SK-N-SH treated with all-trans-retinoic acid at 6 μM for 48 hours (cell line): ENCODE measurements at regions not wholly inside any gene's neighbourhood (a gene's known extent, or its start where the extent isn't known, plus 50 kb on each side); places are given as distances from the start of the nearest gene placed in this dataset.

Source experiments
- ATAC-seq: fragments of 200-7000 bp; cut with Tn5 transposase; 3 replicates; pipeline ENCODE4 v1.9.1; 2020; ENCODE audit warnings: mild to moderate bottlenecking, moderate library complexity
- ARNTL ChIP-seq: fragments of 450-650 bp; formaldehyde crosslinking; IDR thresholded peaks from 2 replicates; pipeline ENCODE4 v1.5.0; 2020; ENCODE audit warnings: low read depth, mild to moderate bottlenecking, moderate library complexity, borderline replicate concordance
- BACH2 ChIP-seq: fragments of 250-450 bp; sonication (Bioruptor Pico); IDR thresholded peaks from 2 replicates; pipeline ENCODE4 v1.9.0; 2021; ENCODE audit warnings: mild to moderate bottlenecking, borderline replicate concordance
- CSDC2 ChIP-seq: fragments of 250-450 bp; sonication (Bioruptor Pico); IDR thresholded peaks from 2 replicates; pipeline ENCODE4 v1.5.0; 2020; ENCODE audit warnings: mild to moderate bottlenecking, moderate library complexity
- ESRRG ChIP-seq: fragments of 250-450 bp; sonication (Bioruptor Pico); IDR thresholded peaks from 2 replicates; pipeline ENCODE4 v1.6.1; 2021; ENCODE audit warnings: mild to moderate bottlenecking
- GLIS3 ChIP-seq: fragments of 250-450 bp; sonication (Bioruptor Pico); IDR thresholded peaks from 2 replicates; pipeline ENCODE4 v1.5.0; 2020; ENCODE audit warnings: mild to moderate bottlenecking, moderate library complexity
- ISL1 ChIP-seq: fragments of 250-450 bp; sonication (Bioruptor Pico); IDR thresholded peaks from 2 replicates; pipeline ENCODE4 v2.1.2; 2022; ENCODE audit warnings: mild to moderate bottlenecking, moderate library complexity
- OSR1 ChIP-seq: fragments of 250-450 bp; sonication (Bioruptor Pico); IDR thresholded peaks from 2 replicates; pipeline ENCODE4 v1.8.0; 2022; ENCODE audit warnings: moderate library complexity, mild to moderate bottlenecking, inconsistent platforms
- RARB ChIP-seq: fragments of 250-450 bp; sonication (Bioruptor Pico); IDR thresholded peaks from 2 replicates; pipeline ENCODE4 v1.8.0; 2021; ENCODE audit warnings: mild to moderate bottlenecking, moderate library complexity
- SNAI2 ChIP-seq: fragments of 250-450 bp; sonication (Bioruptor Pico); IDR thresholded peaks from 2 replicates; pipeline ENCODE4 v1.5.0; 2020; ENCODE audit warnings: mild to moderate bottlenecking, moderate library complexity
- TCF4 ChIP-seq: fragments of 250-450 bp; sonication (Bioruptor Pico); IDR thresholded peaks from 2 replicates; pipeline ENCODE4 v1.8.0; 2021; ENCODE audit warnings: mild to moderate bottlenecking, moderate library complexity, borderline replicate concordance
- TOX ChIP-seq: fragments of 250-450 bp; sonication (Bioruptor Pico); IDR thresholded peaks from 2 replicates; pipeline ENCODE4 v1.8.0; 2021; ENCODE audit warnings: mild to moderate bottlenecking, moderate library complexity, borderline replicate concordance
- ZC3H10 ChIP-seq: fragments of 250-450 bp; sonication (Bioruptor Pico); IDR thresholded peaks from 2 replicates; pipeline ENCODE4 v1.5.1; 2021; ENCODE audit warnings: mild to moderate bottlenecking, moderate library complexity
- ZFP3 ChIP-seq: fragments of 250-450 bp; sonication (Bioruptor Pico); IDR thresholded peaks from 2 replicates; pipeline ENCODE4 v1.5.0; 2020; ENCODE audit warnings: mild to moderate bottlenecking, moderate library complexity
- ZNF565 ChIP-seq: fragments of 450-650 bp; formaldehyde crosslinking; conservative IDR thresholded peaks from 2 replicates; pipeline ENCODE4 v1.5.0; 2020; ENCODE audit warnings: low read depth, mild to moderate bottlenecking, moderate library complexity
- ZNF8 ChIP-seq: fragments of 450-650 bp; formaldehyde crosslinking; IDR thresholded peaks from 2 replicates; pipeline ENCODE4 v1.5.0; 2020; ENCODE audit warnings: mild to moderate bottlenecking, moderate library complexity
- TF ChIP-seq, protein P1 (sequence below): fragments of 250-450 bp; sonication (Bioruptor Pico); IDR thresholded peaks from 2 replicates; pipeline ENCODE4 v1.5.1; 2021; ENCODE audit warnings: mild to moderate bottlenecking, moderate library complexity
- TF ChIP-seq, protein P2 (sequence below): fragments of 250-450 bp; sonication (Bioruptor Pico); IDR thresholded peaks from 2 replicates; pipeline ENCODE4 v1.8.0; 2020; ENCODE audit warnings: mild to moderate bottlenecking, moderate library complexity, borderline replicate concordance
- TF ChIP-seq, protein P3 (sequence below): fragments of 250-450 bp; sonication (Bioruptor Pico); IDR thresholded peaks from 2 replicates; pipeline ENCODE4 v1.5.1; 2020; ENCODE audit warnings: low read depth, mild to moderate bottlenecking, moderate library complexity
- TF ChIP-seq, protein P4 (sequence below): fragments of 250-450 bp; sonication (Bioruptor Pico); IDR thresholded peaks from 2 replicates; pipeline ENCODE4 v1.5.0; 2020; ENCODE audit warnings: mild to moderate bottlenecking, moderate library complexity

DNA sequence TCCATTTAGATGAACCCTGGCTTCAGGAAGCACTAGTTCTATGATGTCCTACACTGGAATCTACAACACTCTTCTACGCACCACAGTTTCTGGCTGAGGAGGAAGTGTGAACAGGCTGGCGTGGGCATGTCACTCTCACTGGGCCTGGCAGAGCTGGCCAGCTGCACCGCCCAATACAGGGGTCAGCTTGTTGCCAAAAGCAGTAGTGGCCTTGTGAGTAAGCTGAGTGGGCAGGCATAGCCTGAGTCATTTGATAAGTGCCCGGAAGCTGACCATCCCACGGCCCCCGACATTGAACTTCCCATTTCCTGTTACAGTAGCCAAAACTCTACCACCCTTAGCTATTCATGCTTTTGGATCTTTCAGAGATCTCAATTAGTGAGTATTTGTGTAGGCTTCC lies 240.9 kb upstream of the SERP2 start:
- peak; percentile 57 for ATAC-seq
- no peak for TF ChIP-seq ZC3H10 (CRISPR knock-in tag)
- TF ChIP-seq ARNTL (CRISPR knock-in tag), result no peak
- TF ChIP-seq, protein P1, sequence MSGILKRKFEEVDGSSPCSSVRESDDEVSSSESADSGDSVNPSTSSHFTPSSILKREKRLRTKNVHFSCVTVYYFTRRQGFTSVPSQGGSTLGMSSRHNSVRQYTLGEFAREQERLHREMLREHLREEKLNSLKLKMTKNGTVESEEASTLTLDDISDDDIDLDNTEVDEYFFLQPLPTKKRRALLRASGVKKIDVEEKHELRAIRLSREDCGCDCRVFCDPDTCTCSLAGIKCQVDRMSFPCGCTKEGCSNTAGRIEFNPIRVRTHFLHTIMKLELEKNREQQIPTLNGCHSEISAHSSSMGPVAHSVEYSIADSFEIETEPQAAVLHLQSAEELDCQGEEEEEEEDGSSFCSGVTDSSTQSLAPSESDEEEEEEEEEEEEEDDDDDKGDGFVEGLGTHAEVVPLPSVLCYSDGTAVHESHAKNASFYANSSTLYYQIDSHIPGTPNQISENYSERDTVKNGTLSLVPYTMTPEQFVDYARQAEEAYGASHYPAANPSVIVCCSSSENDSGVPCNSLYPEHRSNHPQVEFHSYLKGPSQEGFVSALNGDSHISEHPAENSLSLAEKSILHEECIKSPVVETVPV, result no peak
- TF ChIP-seq ZFP3, result no peak

DNA sequence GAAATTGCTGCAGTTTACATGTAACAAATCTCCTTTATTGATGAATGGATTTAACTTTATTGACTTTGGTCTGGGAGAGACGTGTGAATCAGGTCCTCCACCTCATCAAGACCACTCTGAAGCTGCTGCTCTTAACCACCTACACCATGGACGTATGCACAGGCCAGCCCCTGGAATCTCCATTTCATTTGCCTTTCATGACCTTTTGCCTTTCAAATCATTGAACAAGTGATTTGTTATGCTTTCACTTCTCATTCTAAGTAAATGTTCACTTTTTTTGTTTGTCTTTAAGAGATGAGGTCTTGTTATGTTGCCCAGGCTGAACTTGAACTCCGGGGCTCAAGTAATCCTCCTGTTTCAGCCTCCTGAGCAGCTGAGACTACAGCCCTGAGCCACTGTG lies 240.0 kb upstream of the SERP2 start:
- TF ChIP-seq ZC3H10 (CRISPR knock-in tag), result no peak
- ATAC-seq, result no peak

DNA sequence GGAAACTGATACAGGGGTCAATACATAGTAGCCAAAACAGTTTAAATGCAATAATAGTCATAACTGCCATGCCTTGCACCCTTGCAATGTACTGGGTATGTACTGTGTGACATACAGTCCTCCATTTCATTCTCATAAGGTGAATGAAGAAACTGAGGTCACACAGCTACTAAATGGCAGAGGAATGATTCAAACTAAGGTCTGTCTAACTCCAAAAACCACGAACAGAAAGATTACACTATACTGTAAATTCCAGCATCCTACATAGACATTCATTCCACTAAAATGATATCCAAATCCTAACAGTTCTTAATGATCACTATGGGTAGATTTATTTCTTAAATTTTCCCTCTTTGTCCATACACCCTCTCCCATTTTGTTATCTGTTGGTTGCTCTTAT lies 238.1 kb upstream of the SERP2 start:
- TF ChIP-seq GLIS3 (CRISPR knock-in tag), result no peak
- TF ChIP-seq, protein P2, sequence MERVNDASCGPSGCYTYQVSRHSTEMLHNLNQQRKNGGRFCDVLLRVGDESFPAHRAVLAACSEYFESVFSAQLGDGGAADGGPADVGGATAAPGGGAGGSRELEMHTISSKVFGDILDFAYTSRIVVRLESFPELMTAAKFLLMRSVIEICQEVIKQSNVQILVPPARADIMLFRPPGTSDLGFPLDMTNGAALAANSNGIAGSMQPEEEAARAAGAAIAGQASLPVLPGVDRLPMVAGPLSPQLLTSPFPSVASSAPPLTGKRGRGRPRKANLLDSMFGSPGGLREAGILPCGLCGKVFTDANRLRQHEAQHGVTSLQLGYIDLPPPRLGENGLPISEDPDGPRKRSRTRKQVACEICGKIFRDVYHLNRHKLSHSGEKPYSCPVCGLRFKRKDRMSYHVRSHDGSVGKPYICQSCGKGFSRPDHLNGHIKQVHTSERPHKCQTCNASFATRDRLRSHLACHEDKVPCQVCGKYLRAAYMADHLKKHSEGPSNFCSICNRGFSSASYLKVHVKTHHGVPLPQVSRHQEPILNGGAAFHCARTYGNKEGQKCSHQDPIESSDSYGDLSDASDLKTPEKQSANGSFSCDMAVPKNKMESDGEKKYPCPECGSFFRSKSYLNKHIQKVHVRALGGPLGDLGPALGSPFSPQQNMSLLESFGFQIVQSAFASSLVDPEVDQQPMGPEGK (CRISPR knock-in tag), result no peak
- no peak for TF ChIP-seq RARB
- no peak for ATAC-seq

DNA sequence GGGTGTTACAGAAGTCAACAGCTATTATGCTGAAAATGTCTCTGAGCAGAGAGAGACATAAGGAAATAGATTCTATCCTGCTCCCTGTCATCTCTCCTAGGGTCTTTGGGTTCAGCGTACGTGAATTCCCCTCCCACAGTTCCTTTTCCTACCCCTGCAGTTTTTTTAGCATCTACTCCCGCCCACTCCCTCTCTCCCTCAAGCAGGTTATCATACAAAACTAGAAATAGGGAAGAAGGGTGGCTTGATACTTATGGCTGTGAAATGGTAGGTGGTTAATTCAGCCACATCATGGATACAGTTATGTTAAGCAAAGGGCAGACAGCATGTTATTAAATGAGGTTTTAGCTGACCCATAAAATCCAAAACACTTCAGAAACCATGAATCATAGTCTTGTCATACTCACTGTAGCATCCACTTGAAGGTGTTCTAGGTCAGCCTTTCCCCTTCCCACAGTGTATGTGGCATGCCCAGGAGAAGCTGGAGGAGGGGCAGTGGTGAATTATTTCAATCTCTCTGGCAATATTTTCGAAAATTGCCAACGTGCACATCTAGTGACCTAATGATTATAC lies 236.8 kb upstream of the SERP2 start:
- no peak for ATAC-seq
- no peak for TF ChIP-seq ZC3H10 (CRISPR knock-in tag)
- no peak for TF ChIP-seq ZNF565
- TF ChIP-seq TOX (CRISPR knock-in tag), result no peak
- no peak for TF ChIP-seq ARNTL (CRISPR knock-in tag)
- no peak for TF ChIP-seq CSDC2 (CRISPR knock-in tag)
- TF ChIP-seq GLIS3 (CRISPR knock-in tag), result no peak
- no peak for TF ChIP-seq ISL1 (CRISPR knock-in tag)
- TF ChIP-seq, protein P3, sequence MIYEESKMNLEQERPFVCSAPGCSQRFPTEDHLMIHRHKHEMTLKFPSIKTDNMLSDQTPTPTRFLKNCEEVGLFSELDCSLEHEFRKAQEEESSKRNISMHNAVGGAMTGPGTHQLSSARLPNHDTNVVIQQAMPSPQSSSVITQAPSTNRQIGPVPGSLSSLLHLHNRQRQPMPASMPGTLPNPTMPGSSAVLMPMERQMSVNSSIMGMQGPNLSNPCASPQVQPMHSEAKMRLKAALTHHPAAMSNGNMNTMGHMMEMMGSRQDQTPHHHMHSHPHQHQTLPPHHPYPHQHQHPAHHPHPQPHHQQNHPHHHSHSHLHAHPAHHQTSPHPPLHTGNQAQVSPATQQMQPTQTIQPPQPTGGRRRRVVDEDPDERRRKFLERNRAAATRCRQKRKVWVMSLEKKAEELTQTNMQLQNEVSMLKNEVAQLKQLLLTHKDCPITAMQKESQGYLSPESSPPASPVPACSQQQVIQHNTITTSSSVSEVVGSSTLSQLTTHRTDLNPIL, result no peak
- no peak for TF ChIP-seq ESRRG (CRISPR knock-in tag)
- TF ChIP-seq SNAI2 (CRISPR knock-in tag), result no peak
- TF ChIP-seq ZFP3, result no peak
- TF ChIP-seq OSR1 (CRISPR knock-in tag), result no peak
- TF ChIP-seq BACH2 (CRISPR knock-in tag), result no peak
- TF ChIP-seq, protein P1, result no peak
- no peak for TF ChIP-seq TCF4 (CRISPR knock-in tag)
- TF ChIP-seq, protein P4, sequence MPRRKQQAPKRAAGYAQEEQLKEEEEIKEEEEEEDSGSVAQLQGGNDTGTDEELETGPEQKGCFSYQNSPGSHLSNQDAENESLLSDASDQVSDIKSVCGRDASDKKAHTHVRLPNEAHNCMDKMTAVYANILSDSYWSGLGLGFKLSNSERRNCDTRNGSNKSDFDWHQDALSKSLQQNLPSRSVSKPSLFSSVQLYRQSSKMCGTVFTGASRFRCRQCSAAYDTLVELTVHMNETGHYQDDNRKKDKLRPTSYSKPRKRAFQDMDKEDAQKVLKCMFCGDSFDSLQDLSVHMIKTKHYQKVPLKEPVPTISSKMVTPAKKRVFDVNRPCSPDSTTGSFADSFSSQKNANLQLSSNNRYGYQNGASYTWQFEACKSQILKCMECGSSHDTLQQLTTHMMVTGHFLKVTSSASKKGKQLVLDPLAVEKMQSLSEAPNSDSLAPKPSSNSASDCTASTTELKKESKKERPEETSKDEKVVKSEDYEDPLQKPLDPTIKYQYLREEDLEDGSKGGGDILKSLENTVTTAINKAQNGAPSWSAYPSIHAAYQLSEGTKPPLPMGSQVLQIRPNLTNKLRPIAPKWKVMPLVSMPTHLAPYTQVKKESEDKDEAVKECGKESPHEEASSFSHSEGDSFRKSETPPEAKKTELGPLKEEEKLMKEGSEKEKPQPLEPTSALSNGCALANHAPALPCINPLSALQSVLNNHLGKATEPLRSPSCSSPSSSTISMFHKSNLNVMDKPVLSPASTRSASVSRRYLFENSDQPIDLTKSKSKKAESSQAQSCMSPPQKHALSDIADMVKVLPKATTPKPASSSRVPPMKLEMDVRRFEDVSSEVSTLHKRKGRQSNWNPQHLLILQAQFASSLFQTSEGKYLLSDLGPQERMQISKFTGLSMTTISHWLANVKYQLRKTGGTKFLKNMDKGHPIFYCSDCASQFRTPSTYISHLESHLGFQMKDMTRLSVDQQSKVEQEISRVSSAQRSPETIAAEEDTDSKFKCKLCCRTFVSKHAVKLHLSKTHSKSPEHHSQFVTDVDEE (CRISPR knock-in tag), result no peak
- TF ChIP-seq ZNF8 (CRISPR knock-in tag), result no peak
